Muscle layer of duodenum (tissue), 2 donors: ENCODE measurements at regions not wholly inside any gene's neighbourhood (a gene's known extent, or its start where the extent isn't known, plus 50 kb on each side); places are given as distances from the start of the nearest gene placed in this dataset.
"Not testable (repeated sequence)": the region's sequence is repeated elsewhere in the genome, so short reads cannot be mapped to it uniquely, and the experiment has no call there.

Experiments used
- H3K27ac ChIP-seq: one replicate; pipeline ENCODE4 v1.7.0; 2013; ENCODE audit warnings: mild to moderate bottlenecking, low read length
- H3K27me3 ChIP-seq: one replicate; pipeline ENCODE4 v1.7.0; 2013; ENCODE audit warnings: low read depth, mild to moderate bottlenecking, control low read depth, low read length
- H3K36me3 ChIP-seq, 2 donors: one replicate each; pipeline ENCODE4 v1.7.0; 2013; ENCODE audit warnings: low read length in 2 of 2, control low read depth in 1 of 2, mild to moderate bottlenecking in 1 of 2; ENCODE audit not compliant: insufficient read depth in 2 of 2, control insufficient read depth in 1 of 2
- H3K4me1 ChIP-seq, 2 donors: one replicate each; pipeline ENCODE4 v1.7.0; 2013; ENCODE audit warnings: low read length in 2 of 2, mild to moderate bottlenecking in 2 of 2, control low read depth in 1 of 2, moderate library complexity in 1 of 2; ENCODE audit not compliant: insufficient read depth in 2 of 2, control insufficient read depth in 1 of 2
- H3K4me3 ChIP-seq, 2 donors: one replicate each; pipeline ENCODE4 v1.7.0; 2013; ENCODE audit warnings: low read length in 2 of 2, low read depth in 1 of 2, mild to moderate bottlenecking in 1 of 2
- H3K9me3 ChIP-seq, 2 donors: one replicate each; pipeline ENCODE4 v1.7.0; 2013; ENCODE audit warnings: low read length in 2 of 2, control low read depth in 1 of 2, mild to moderate bottlenecking in 1 of 2; ENCODE audit not compliant: control insufficient read depth in 1 of 2
- donor health status: healthy.

DNA sequence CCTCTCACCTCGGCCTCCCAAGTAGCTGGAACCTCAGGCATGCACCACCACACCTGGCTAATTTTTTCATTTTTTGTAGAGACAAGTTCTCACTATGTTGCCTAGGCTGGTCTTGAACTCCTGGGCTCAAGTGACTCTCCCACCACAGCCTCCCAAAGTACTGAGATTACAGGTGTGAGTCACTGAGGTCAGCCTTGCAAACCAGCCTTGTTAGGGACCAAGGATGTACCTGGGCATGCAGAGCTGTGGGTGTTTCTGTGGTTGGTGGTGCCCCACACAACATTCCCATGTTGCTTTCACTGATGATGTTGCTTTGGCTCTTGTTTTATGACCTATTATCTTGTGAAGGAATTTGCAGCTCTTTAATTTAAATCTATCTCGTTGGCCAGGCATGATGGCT lies 54.8 kb downstream of the OTUD1 start:
- no peaks in the 10 kb centered on the region for H3K27me3 ChIP-seq
- H3K4me3 ChIP-seq, result no peak overlapping the region
- no peaks in the 10 kb centered on the region for H3K36me3 ChIP-seq
- no peaks in the 10 kb centered on the region for H3K4me1 ChIP-seq
- no peak overlapping the region for H3K27ac ChIP-seq
- no peaks in the 10 kb centered on the region for H3K9me3 ChIP-seq

DNA sequence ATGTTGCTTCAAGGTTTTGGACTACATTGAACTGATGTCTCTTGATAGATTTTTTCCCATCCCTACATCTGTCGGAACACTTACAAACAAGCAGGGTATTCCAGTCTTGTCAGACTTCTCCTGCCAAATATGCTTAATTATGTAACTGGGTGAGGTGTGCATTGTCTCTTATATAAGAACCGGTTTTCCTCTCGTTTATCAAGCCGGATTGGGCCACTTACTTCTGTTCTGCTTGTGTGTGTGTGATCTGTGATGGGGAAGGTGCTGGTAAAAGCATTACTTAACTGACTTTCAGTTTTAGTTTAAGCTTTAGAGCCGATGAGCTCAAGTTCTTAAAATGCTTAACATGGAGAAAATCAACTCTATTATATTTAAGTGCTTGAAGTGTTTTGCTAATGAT lies 57.9 kb downstream of the OTUD1 start:
- no peak overlapping the region for H3K4me3 ChIP-seq
- H3K27me3 ChIP-seq, result no peaks in the 10 kb centered on the region
- no peaks in the 10 kb centered on the region for H3K4me1 ChIP-seq
- H3K36me3 ChIP-seq, result no peaks in the 10 kb centered on the region
- no peaks in the 10 kb centered on the region for H3K9me3 ChIP-seq
- H3K27ac ChIP-seq, result no peak overlapping the region

DNA sequence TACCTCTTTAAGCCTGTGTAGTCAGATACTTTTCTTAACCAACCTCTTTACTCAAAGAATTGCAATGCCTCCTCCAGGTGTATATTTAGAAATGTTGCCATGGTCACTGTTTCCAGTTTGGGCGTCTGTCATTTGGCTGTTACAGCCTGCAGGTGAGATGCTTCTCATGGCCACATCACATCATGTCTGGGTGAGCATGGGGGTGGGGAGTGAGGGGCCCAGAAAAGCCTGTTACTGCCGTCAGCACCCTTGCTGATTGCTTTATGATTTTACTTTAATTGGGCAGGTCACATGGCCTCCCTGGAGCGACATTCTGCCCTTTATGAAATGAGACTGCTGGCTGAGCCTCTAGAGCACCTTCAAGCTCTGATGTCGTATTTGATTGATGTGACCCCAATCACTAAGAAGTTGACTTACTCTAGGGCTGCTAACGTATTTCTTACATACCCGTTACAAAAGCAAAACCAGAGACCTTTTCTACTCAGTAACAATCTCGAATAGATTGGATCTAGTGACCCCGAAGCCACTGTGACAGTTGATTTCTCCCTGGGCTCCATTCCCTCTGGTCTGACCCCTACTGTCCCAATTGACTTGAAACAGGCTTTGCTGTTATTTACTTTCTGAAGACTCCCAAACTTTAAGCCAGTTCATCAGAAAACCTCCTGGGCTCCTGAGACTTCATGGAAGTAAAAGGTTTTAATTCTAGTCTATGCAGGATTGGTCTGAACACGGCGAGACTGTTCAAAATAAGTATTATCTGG lies 60.7 kb downstream of the OTUD1 start:
- no peak overlapping the region for H3K27ac ChIP-seq
- H3K36me3 ChIP-seq, result no peaks in the 10 kb centered on the region
- no peak overlapping the region for H3K4me3 ChIP-seq
- no peaks in the 10 kb centered on the region for H3K4me1 ChIP-seq
- no peaks in the 10 kb centered on the region for H3K9me3 ChIP-seq
- no peaks in the 10 kb centered on the region for H3K27me3 ChIP-seq

DNA sequence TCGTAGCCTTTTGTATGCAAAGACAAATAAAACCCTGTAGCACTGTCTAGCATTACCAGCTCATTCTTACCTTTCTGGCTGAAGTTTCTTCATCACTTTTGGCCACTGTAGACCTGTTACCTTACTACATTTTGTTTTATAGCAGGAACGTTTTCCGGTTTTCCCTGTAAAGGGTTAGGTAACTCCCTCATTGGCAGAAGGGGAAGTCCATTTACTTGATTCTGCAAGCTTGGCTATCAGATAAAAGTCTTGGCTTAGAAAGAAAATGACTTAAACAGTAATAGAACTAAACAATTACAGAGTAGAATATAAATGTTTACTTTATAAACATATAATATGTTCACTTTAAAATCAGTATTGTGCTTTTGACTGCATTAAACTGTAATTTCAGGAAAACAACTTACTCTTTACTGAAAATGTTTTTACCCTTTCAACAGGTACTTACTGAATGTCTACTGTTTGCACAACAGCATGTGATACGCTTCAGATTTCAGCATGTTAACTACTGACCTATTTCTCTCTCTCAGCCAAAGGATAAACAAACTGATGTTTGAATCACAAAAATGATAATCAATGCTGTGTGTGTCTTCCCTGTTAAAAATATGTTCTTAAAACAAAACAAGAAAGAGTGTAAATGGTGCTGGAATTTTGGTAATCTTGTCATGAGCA lies 67.1 kb downstream of the OTUD1 start:
- no peaks in the 10 kb centered on the region for H3K4me1 ChIP-seq
- no peaks in the 10 kb centered on the region for H3K36me3 ChIP-seq
- no peak overlapping the region for H3K27ac ChIP-seq
- H3K9me3 ChIP-seq, result no peaks in the 10 kb centered on the region
- H3K4me3 ChIP-seq, result no peak overlapping the region
- no peaks in the 10 kb centered on the region for H3K27me3 ChIP-seq

DNA sequence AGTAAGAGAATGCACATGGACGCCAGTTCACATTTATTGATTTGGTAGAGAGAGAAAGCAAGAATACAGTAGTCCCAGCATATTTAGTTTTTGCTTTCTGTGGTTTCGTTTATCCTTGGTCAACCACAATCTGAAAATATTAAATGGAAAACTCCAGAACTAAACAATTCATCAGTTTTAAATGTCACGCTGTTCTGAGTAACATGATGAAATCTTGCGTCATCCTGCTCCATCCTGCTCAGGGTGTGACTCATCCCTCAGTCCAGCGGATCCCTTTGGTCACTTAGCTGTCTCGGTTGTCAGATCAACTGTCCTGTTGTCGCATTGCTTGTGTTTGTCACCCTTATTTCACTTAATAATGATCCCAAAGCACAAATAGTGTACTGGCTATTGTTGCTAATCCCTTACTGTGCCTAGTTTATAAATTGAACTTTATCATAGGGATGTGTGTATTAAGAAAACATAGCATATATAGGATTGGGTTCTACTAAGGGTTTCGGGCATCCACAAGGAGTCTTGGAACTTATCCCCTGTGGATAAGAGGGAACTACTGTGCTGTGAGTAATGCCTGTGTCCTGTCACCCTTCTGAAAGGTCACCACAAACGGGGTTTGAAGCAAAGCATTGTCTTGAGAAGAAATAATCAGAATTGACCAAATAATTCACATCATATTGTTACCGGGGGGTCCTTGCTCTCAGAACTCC lies 73.6 kb downstream of the OTUD1 start:
- no peaks in the 10 kb centered on the region for H3K36me3 ChIP-seq
- H3K27me3 ChIP-seq, result no peaks in the 10 kb centered on the region
- H3K27ac ChIP-seq, result no peak overlapping the region
- no peak overlapping the region for H3K4me3 ChIP-seq
- H3K4me1 ChIP-seq, result no peaks in the 10 kb centered on the region
- no peaks in the 10 kb centered on the region for H3K9me3 ChIP-seq

DNA sequence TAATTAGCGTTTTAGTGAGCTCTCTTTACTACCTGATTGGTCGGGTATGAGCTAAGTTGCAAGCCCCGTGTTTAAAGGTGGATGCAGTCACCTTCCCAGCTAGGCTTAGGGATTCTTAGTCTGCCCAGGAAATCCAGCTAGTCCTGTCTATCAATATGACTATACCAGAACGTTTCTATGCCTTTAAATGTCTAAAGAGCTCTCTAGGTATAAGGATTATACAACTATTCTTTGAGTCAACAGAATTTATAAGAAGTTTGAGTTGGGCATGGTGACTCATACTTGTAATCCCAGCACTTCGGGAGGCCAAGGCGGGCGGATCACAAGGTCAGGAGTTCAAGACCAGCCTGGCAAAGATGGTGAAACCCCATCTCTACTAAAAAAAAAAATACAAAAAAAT lies 74.7 kb downstream of the OTUD1 start:
- H3K9me3 ChIP-seq, H3K4me3 ChIP-seq, H3K36me3 ChIP-seq, H3K27ac ChIP-seq, H3K27me3 ChIP-seq, H3K4me1 ChIP-seq: not testable (repeated sequence)

DNA sequence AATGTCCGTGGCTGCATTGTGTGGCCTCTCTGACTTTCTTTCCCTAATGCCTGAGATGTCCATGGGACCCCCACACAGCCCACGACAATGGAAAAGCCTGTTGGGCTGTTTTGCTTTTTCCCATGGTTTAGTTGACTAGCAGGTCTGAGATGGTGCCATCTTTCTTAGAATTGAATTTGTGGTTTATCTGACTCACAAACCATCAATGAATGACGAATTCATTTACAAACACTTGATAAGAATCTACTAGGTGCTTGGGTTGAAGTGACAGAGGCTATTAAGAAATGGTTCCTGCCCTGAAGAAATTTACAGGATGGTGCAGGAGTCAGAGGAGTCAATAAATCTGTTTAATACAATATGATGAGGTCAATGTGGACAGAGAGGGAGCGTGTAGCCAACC lies 75.4 kb downstream of the OTUD1 start:
- Histone ChIP-seq H3K27me3 (no peaks in the 10 kb centered on the region), H3K4me3 (no peak overlapping the region), H3K27ac (no peak overlapping the region), H3K4me1 (no peaks in the 10 kb centered on the region), H3K9me3 (no peaks in the 10 kb centered on the region), H3K36me3 (no peaks in the 10 kb centered on the region)

DNA sequence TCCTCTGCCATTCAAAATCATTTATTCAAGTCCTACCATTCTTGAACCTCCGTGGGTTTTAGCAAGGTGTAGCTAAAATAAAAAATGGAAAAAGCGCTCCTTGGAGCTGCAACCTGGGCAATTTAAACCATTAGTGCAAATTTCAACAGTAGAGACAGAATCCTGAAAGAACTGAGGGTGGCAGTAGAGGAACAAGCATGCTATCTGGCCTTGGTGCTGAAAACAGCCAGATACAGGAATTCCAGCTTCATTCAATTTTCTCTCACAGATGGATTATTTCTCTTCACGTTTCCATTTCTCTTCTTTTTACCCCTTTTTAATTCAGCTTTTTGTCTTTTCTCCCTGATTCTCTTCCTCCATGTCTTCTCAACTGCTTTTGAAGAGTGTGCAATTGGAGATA lies 77.7 kb downstream of the OTUD1 start:
- Histone ChIP-seq H3K27ac (no peak overlapping the region), H3K9me3 (no peaks in the 10 kb centered on the region), H3K27me3 (no peaks in the 10 kb centered on the region), H3K4me1 (no peaks in the 10 kb centered on the region), H3K36me3 (no peaks in the 10 kb centered on the region), H3K4me3 (no peak overlapping the region)

DNA sequence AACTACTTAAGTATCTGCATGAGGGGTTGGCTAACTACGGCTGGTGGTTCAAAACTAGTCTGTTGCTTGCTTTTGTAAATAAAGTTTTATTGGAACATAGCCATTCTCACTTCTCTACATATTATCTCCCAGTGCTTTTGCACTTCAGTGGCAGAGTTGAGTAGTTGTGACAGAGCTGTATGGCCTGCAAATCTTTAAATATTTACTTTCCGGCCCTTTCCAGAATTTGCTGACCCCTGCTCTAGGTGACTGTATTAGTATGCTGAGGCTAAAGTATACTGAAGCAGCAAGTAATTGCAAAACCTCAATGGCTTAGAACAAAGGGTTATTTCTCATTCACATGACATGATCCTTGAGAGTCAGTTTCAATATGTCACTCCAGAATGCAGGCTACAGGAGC lies 78.3 kb downstream of the OTUD1 start:
- Histone ChIP-seq H3K27me3 (no peaks in the 10 kb centered on the region), H3K27ac (no peak overlapping the region), H3K9me3 (no peaks in the 10 kb centered on the region), H3K36me3 (no peaks in the 10 kb centered on the region), H3K4me3 (no peak overlapping the region), H3K4me1 (no peaks in the 10 kb centered on the region)

DNA sequence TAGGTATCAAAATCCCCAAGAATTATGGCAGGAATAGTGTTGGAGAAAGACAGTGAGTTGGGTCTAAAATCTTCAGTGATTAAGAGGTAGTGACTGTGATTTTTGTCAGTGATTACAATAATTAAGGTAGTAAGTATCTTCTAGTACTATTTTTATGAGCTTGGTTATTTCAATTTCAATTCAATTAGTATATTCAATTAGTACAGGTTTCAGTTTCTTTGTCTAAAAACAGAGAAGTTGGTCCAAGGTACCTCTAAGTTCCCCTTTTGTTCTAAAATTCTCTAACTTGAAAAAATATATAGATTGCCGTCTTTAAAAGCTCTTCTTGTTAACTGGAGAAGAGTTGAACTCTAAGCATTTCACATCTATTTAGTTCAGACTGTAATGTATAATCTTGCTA lies 82.9 kb downstream of the OTUD1 start:
- Histone ChIP-seq H3K36me3 (no peaks in the 10 kb centered on the region), H3K27ac (no peak overlapping the region), H3K9me3 (no peaks in the 10 kb centered on the region), H3K4me3 (no peak overlapping the region), H3K4me1 (no peaks in the 10 kb centered on the region), H3K27me3 (no peaks in the 10 kb centered on the region)

DNA sequence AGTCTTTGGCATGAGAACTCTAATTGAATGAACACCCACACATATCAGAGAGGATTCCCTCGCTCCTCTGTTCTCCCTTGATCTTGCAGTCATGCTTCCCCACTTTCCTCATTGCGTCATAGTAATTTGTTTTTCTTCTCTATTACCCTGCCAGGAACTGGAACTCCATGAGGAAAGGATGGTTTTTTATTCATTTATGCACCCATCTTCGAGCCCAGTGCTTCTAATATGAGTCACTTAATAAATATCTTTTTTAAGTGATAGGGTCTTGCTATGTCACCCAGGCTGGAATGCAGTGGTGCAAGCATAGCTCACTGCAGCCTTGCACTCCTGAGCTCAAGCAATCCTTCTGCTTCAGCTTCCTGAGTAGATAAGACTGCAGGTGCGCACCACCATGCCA lies 83.5 kb downstream of the OTUD1 start:
- H3K27me3 ChIP-seq, result no peaks in the 10 kb centered on the region
- H3K9me3 ChIP-seq, result no peaks in the 10 kb centered on the region
- no peaks in the 10 kb centered on the region for H3K4me1 ChIP-seq
- H3K4me3 ChIP-seq, result no peak overlapping the region
- no peaks in the 10 kb centered on the region for H3K36me3 ChIP-seq
- no peak overlapping the region for H3K27ac ChIP-seq
